Neural progenitor cell (in vitro differentiated cells): ENCODE measurements at regions not wholly inside any gene's neighbourhood (a gene's known extent, or its start where the extent isn't known, plus 50 kb on each side); places are given as distances from the start of the nearest gene placed in this dataset.

Source experiments
- DNase-seq: peaks from one replicate; pipeline ENCODE4 v3.0.0-alpha.2; 2016; ENCODE audit warnings: low spot score
- H2AFZ ChIP-seq: fragments of 200-600 bp; sonication (generic); replicated peaks from 2 replicates; pipeline ENCODE4 v1.6.1; 2016; ENCODE audit warnings: antibody characterized with exemption
- H3F3A ChIP-seq: fragments of 200-600 bp; sonication (generic); 2 replicates; pipeline ENCODE4 v1.6.1; 2016; ENCODE audit warnings: antibody characterized with exemption, low read depth
- H3K27ac ChIP-seq: fragments of 200-600 bp; sonication (generic); 2 replicates; pipeline ENCODE4 v1.5.1; 2016; ENCODE audit warnings: mild to moderate bottlenecking
- H3K27me3 ChIP-seq: fragments of 200-600 bp; sonication (generic); 2 replicates; pipeline ENCODE4 v1.6.1; 2016; ENCODE audit warnings: mild to moderate bottlenecking, moderate library complexity
- H3K36me3 ChIP-seq: fragments of 200-600 bp; sonication (generic); 2 replicates; pipeline ENCODE4 v1.5.1; 2016
- H3K4me1 ChIP-seq: fragments of 200-600 bp; sonication (generic); 2 replicates; pipeline ENCODE4 v1.6.1; 2016; ENCODE audit warnings: mixed run types
- H3K4me2 ChIP-seq: fragments of 200-600 bp; sonication (generic); 2 replicates; pipeline ENCODE4 v1.6.1; 2016
- H3K4me3 ChIP-seq: fragments of 200-600 bp; sonication (generic); 2 replicates; pipeline ENCODE4 v1.5.1; 2016
- H3K79me2 ChIP-seq: fragments of 200-600 bp; sonication (generic); 2 replicates; pipeline ENCODE4 v1.6.1; 2016; ENCODE audit warnings: low read depth
- H3K9ac ChIP-seq: fragments of 200-600 bp; sonication (generic); 2 replicates; pipeline ENCODE4 v1.6.1; 2016
- H3K9me3 ChIP-seq: fragments of 200-600 bp; sonication (generic); 2 replicates; pipeline ENCODE4 v1.5.1; 2016; ENCODE audit warnings: low read depth
- H4K20me1 ChIP-seq: fragments of 200-600 bp; sonication (generic); 2 replicates; pipeline ENCODE4 v1.6.1; 2016; ENCODE audit warnings: low read depth
- H3K27ac Mint-ChIP-seq: 3 replicates; pipeline ENCODE4 v1.8.0; 2021; ENCODE audit warnings: mixed read lengths
- H3K27me3 Mint-ChIP-seq: 2 replicates; pipeline ENCODE4 v1.8.0; 2022; ENCODE audit warnings: low read depth, mild to moderate bottlenecking, inconsistent platforms, moderate library complexity, mixed read lengths; ENCODE audit not compliant: insufficient read depth
- H3K36me3 Mint-ChIP-seq: 3 replicates; pipeline ENCODE4 v1.8.0; 2021; ENCODE audit warnings: mixed read lengths
- H3K4me1 Mint-ChIP-seq: 3 replicates; pipeline ENCODE4 v1.8.0; 2021; ENCODE audit warnings: mixed read lengths
- H3K4me3 Mint-ChIP-seq: 3 replicates; pipeline ENCODE4 v1.8.0; 2021; ENCODE audit warnings: mild to moderate bottlenecking, moderate library complexity, mixed read lengths
- H3K9me3 Mint-ChIP-seq: 3 replicates; pipeline ENCODE4 v1.8.0; 2020; ENCODE audit warnings: mixed read lengths
- EZH2 ChIP-seq: fragments of 200-600 bp; sonication (generic); IDR thresholded peaks from 2 replicates; pipeline ENCODE4 v1.6.1; 2017; ENCODE audit warnings: antibody characterized with exemption, mild to moderate bottlenecking, moderate library complexity
- EZH2phosphoT487 ChIP-seq: fragments of 200-600 bp; sonication (generic); IDR thresholded peaks from 2 replicates; pipeline ENCODE4 v1.6.1; 2017; ENCODE audit warnings: antibody characterized with exemption
- TF ChIP-seq, protein P1 (sequence below): fragments of 200-600 bp; sonication (generic); IDR thresholded peaks from 2 replicates; pipeline ENCODE4 v1.5.1; 2017; ENCODE audit warnings: antibody characterized with exemption, mild to moderate bottlenecking

GRCh38 chr11:26227883-26228502 lies 103.9 kb upstream of the ANO3 start:
- Histone ChIP-seq H3K27ac (no peak overlapping the region), H3K27me3 (no peaks in the 10 kb centered on the region), H3F3A (no peaks in the 10 kb centered on the region), H3K36me3 (no peaks in the 10 kb centered on the region), H3K4me3 (no peak overlapping the region), H2AFZ (no peak overlapping the region), H3K9ac (no peak overlapping the region), H3K4me2 (no peak overlapping the region), H4K20me1 (no peaks in the 10 kb centered on the region), H3K79me2 (no peaks in the 10 kb centered on the region), H3K4me1 (no peaks in the 10 kb centered on the region), H3K9me3 (no peaks in the 10 kb centered on the region)
- Mint-ChIP-seq H3K4me3 (no peak overlapping the region), H3K4me1 (no peaks in the 10 kb centered on the region), H3K27ac (no peak overlapping the region), H3K36me3 (no peaks in the 10 kb centered on the region), H3K27me3 (peaks cover 3% of the 10 kb centered on the region), H3K9me3 (peaks cover 2% of the 10 kb centered on the region)
- no peak for DNase-seq
- no peak for TF ChIP-seq EZH2
- TF ChIP-seq, protein P1, sequence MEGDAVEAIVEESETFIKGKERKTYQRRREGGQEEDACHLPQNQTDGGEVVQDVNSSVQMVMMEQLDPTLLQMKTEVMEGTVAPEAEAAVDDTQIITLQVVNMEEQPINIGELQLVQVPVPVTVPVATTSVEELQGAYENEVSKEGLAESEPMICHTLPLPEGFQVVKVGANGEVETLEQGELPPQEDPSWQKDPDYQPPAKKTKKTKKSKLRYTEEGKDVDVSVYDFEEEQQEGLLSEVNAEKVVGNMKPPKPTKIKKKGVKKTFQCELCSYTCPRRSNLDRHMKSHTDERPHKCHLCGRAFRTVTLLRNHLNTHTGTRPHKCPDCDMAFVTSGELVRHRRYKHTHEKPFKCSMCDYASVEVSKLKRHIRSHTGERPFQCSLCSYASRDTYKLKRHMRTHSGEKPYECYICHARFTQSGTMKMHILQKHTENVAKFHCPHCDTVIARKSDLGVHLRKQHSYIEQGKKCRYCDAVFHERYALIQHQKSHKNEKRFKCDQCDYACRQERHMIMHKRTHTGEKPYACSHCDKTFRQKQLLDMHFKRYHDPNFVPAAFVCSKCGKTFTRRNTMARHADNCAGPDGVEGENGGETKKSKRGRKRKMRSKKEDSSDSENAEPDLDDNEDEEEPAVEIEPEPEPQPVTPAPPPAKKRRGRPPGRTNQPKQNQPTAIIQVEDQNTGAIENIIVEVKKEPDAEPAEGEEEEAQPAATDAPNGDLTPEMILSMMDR: no peak
- no peak for TF ChIP-seq EZH2phosphoT487

GRCh38 chr11:26228778-26229177 lies 103.2 kb upstream of the ANO3 start:
- Mint-ChIP-seq H3K27me3 (peaks cover 3% of the 10 kb centered on the region), H3K4me1 (no peaks in the 10 kb centered on the region), H3K36me3 (no peaks in the 10 kb centered on the region), H3K27ac (no peak overlapping the region), H3K4me3 (no peak overlapping the region), H3K9me3 (no peaks in the 10 kb centered on the region)
- no peaks in the 10 kb centered on the region for H3K79me2 ChIP-seq
- no peak for DNase-seq
- no peak overlapping the region for H3K4me3 ChIP-seq
- H3K4me1 ChIP-seq: no peaks in the 10 kb centered on the region
- H3K36me3 ChIP-seq: no peaks in the 10 kb centered on the region
- H2AFZ ChIP-seq: no peak overlapping the region
- TF ChIP-seq, protein P1: no peak
- no peak for TF ChIP-seq EZH2
- no peak for TF ChIP-seq EZH2phosphoT487
- H4K20me1 ChIP-seq: no peaks in the 10 kb centered on the region
- H3K9ac ChIP-seq: no peak overlapping the region
- H3F3A ChIP-seq: no peaks in the 10 kb centered on the region
- H3K9me3 ChIP-seq: no peaks in the 10 kb centered on the region
- no peak overlapping the region for H3K27ac ChIP-seq
- H3K27me3 ChIP-seq: no peaks in the 10 kb centered on the region
- no peak overlapping the region for H3K4me2 ChIP-seq

DNA sequence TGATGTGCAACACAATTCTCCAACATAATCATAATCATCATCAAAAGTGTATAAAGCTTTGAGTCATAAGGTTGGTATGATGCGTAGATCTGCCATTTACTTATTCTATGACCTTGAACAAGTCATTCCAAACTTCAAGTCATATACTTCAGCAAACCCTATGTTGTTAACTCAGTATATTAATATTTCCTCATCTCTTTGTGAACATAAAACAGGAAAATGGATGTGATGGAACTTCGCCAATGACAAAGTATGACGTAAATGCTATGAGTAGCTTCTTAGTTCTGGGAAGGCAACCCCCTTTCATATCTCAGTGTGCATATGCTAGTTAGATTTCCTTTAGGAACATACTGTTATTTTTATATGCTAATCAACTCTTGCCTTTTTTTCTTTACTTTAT lies 102.7 kb upstream of the ANO3 start:
- H3K36me3 Mint-ChIP-seq: no peaks in the 10 kb centered on the region
- Histone ChIP-seq H3K9me3 (no peaks in the 10 kb centered on the region), H4K20me1 (no peaks in the 10 kb centered on the region), H3K4me3 (no peak overlapping the region), H3F3A (no peaks in the 10 kb centered on the region), H3K79me2 (no peaks in the 10 kb centered on the region), H3K36me3 (no peaks in the 10 kb centered on the region), H3K4me2 (no peak overlapping the region), H3K9ac (no peak overlapping the region), H2AFZ (no peak overlapping the region), H3K4me1 (no peaks in the 10 kb centered on the region), H3K27ac (no peak overlapping the region), H3K27me3 (no peaks in the 10 kb centered on the region)
- no peak for TF ChIP-seq EZH2
- TF ChIP-seq, protein P1: no peak
- no peak for TF ChIP-seq EZH2phosphoT487
- H3K27me3 Mint-ChIP-seq: peaks cover 3% of the 10 kb centered on the region
- H3K4me3 Mint-ChIP-seq: no peak overlapping the region
- H3K9me3 Mint-ChIP-seq: no peaks in the 10 kb centered on the region
- H3K27ac Mint-ChIP-seq: no peak overlapping the region
- no peak for DNase-seq
- no peaks in the 10 kb centered on the region for H3K4me1 Mint-ChIP-seq
